HUDEP-2 (cell line): ENCODE measurements at regions not wholly inside any gene's neighbourhood (a gene's known extent, or its start where the extent isn't known, plus 50 kb on each side); places are given as distances from the start of the nearest gene placed in this dataset.

ENCODE experiments used
- DNase-seq, 76 experiments: peaks; one replicate each; lab custom pipeline; 2025; ENCODE audit not compliant: unreplicated experiment in 76 of 76; lab: John Stamatoyannopoulos, UW

DNA sequence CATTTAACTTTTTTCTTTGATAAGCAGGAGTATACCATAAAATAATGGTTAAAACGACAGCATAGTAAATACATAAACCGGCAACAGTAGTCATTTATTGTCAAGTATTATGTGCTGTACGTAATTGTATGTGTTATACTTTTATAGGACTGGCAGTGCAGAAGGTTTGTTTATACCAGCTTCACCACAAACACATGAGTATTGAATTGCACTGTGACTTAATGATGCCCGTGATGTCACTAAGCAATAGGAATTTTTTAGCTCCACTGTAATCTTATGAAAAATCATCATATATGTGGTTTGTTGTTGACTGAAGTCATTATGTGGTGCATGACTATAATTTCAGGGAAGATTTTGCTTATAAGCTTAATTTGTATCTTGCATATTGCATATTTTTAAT is 424.6 kb downstream of the PABPC4L start:
- DNase-seq: no peak

DNA sequence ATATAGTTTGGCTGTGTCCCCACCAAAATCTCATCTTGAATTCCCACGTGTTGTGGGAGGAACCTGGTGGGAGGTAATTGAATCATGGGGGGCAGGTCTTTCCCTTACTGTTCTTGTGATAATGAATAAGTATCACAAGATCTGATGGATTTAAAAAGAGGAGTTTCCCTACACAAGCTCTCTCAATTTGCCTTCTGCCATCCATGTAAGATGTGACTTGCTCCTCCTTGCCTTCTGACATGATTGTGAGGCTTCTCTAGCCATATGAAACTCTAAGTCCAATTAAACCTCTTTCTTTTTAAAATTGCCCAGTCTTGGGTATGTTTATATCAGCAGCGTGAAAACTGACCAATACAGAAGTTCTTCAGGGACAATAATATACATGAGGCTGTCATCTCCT is 425.1 kb downstream of the PABPC4L start:
- no peak for DNase-seq

DNA sequence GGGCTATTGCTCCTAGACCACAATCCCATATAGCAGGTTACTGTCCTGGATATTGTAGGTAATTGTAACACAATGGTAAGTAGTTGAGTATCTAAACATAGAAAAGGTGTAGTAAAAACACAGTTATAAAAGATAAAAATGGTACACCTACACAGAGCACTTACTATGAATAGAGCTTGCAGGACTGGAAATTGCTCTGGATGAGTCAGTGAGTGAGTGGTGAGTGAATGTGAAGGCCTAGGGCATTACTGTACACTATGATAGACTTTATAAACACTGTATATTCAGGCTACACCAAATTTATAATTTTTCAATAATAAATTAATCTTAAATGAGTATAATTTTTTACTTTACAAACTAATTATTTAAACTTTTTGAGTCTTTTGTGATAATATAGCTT is 425.7 kb downstream of the PABPC4L start:
- no peak for DNase-seq

DNA sequence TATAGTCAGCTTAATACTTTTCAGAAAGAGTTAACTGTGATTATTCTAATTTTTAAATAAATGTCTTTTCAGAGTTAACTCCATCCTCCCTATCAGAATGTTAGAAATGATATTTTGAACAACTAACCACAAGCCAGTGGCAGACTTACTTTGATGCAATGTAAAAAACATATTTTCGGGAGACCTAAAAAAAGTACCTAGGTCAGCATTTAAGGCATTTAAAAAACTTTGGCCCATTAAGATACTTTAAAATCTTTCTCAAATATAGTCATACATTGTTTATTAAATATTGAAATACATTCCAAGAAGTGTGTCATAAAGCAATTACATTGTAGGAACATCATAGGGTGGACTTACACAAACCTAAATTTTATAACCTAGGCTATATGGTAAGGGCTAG is 426.1 kb downstream of the PABPC4L start:
- DNase-seq: no peak

DNA sequence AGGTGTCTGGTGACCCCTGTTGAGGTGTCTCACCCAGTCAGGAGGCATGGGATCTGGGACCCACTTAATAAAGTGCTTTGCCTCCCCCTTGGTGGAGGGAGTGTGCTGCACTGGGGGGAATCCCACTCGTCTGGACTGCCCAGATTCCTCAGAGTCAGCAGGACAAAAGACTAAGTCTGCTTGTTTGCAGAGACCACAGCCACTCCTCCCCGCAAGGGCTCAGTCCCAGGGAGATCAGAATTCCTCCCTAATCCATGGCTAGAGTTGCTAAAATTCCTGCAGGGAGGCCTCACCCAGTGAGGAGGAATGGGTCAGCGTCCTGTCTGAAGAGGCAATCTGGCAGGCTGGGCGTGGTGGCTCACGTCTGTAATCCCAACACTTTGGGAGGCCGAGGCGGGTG is 442.2 kb downstream of the PABPC4L start:
- DNase-seq: no peak

DNA sequence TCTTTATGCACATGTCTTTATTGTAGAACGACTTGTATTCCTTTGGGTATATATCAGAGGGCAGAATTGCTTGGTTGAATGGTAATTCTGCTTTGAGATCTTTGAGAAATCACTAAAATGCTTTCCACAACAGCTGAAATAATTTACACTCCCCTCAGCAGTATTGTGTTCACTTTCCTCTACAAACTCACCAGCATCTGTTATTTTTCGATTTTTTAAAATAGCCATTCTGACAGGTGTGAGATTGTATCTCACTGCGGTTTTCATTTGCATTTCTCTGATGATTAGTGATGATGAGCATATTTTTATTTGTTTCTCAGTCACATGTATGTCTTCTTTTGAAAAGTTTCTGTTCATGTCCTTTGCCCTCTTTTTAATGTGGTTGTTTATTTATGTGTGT is 459.8 kb downstream of the PABPC4L start:
- DNase-seq: no peak

DNA sequence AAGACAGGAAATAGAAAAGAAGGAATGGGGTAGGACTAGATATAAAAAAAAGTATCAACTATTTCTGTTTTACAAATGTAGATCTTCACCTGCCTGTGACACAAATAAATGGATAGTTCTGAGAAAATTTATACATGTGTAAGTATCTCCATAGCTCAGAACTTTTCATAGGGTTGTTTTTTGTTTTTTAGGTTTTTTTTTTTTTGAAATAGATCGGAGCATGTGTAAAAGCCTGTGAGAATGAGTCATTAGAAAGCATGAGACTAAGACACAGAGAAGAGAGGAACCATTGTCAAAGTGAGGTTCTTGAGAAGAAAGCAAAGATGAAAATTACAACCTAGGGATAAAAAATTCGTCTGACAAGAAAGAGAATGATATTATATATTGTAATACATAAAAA is 481.6 kb downstream of the PABPC4L start:
- DNase-seq: no peak

DNA sequence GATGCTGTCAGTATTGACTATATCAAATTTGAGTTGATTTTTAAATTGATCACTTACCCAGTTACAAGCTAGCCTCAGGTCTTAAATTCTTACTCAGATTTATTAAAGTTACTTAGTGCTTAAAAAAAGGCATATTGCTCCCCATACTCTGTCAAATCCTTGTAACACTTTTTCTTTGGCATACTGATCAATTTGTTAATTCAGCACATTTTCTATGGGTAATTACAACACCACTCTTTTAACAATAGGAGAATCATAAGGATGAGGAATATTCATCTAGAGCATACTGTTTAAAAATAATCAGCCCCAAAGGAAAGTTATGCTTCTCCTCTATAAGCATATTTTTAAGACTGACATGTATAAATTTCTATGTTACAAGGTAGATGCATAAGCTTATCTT is 482.5 kb downstream of the PABPC4L start:
- DNase-seq: no peak

DNA sequence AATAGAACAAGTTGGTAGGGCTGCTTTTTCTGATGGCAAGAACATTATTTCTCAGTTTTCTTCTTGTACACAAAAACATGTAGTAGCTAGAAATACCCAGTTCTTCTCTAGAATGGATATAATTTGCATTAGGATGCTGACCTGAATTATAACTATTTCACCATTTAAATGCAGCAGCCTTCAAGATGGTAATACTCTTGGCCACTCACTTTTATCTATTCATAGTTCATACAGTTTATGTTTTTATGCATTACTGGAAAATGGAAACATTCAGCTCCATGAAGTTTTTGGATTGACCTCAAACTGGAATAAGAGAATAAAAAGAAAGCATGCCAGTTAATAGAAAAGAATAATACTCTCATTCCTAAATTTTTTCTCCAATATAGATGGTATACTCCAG is 487.4 kb downstream of the PABPC4L start:
- DNase-seq: no peak

DNA sequence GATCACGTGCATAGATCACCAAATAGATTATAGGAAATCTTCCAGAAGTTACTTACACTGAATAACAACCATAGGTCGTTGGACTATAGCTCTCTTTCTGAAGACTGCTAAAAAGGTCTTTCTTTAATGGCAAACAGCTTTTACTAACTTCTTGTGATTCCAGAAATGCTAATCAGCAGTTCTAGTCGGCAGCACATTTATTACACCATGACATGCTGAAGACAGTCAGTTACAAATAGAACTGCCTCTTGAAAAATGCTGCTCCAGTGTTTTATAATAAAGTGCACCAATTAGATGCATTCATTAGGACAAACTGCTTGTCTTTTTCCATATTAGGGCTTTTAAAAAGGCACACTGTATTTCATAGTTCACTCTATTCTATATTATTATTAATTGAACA is 488.2 kb downstream of the PABPC4L start:
- no peak for DNase-seq

DNA sequence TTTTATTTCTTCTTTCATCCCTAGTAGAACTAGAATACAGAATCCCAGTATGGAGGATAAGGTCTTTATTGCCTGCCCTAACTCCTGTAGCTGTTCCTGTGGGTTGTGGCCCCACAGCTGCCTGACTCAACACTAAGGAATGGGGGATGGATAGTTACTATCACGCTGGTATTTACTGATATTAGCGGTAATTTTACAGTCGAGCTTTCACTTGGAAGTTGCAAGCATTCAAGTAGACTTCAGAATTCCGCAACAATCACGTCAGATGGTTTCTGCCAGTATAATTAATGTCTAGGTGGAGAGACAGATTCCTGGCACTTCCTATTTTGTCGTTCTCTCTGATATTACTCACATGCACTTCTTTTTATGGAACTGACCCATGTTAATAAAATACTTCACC is 489.8 kb downstream of the PABPC4L start:
- DNase-seq: no peak

DNA sequence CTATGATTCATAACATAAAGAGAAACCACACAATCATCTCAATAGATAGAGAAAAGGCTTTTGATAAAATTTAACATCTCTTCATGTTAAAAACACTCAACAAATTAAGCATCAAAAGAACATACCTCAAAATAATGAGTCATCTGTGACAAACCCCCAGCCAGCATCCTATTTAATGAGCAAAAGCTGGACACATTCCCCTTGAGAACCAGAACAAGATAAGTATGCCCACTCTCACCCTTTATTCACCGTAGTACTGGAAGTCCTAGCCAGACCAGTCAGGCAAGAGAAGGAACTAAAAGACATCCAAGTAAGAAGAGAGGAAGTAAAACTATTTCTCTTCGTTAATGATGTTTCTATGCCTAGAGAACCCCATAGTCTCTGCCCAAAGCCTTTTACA is 507.2 kb downstream of the PABPC4L start:
- no peak for DNase-seq

DNA sequence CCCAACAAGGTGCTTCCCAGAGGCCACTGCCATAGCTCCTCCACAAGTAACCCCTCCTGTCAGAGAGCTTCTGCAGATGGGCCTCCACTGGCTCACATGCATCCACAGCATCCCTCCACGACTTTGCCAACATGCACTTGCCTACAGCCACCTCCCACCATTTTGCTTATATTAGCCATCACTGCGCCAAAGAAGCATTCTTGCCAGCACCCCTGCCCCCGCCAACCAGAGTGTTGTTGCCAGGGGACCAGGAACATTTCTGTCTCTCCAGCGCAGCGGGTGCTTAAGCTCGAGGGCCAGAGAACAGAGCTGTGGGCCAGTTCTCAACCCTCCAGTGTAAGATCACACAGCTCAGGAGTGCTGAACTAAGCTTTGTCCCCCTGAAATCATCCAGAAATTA is 517.6 kb downstream of the PABPC4L start:
- no peak for DNase-seq

DNA sequence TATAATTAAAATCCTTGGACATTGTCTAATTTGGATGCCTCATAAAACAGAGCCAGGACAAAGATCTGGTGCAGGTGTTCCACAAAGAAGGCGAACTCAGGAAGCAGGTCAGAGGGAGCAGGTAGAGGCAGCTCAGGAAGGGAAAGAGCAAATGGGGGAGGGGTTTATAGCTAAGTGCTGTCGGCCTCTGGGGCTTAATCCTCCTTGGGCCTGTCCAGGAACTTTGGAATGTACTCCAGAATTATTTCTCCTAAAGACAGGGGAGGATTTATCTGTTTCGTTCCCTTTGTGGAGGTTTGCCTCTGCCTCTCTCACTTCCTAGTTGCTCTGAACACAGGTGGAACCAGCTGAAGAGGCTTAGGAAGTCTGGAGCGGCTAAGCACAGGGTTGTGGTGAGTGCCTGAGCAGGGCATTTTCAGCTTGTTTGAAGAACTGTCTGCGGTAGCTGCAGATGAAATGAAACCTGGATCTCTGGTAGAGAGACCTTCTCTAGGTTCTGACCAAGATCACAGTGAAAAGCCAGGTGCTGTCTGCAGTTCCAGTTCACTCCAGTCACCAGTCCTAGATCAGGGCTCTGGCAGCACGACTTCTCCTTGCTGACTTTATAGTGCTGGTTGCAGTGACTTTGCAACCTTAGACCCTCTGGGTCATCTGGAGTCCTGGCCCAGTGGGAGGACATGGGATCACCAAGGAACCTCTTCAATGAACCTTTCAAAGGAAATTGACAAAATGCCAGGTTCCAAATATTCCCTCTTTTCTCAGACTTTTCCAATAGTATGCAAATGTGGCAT is 519.2 kb downstream of the PCDH10 start:
- DNase-seq: no peak

DNA sequence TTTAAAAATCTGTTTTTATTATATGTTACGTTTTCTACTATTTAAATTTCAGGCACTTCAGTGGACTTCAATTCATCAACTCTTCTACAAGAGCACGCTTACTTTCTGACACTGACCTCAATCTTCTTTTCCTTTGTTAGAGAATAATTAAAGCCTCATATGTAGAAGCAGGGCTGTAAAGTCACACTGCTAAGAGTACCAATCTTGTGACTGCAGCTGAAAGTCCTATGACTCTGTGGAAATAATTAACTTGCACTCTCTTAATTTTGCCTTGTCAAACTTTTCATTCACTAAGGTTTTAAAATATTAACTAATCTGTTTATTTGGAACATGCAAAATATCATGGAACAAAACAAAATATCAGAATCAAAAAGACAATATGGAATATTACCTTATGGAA is 498.1 kb downstream of the PCDH10 start:
- DNase-seq: no peak

DNA sequence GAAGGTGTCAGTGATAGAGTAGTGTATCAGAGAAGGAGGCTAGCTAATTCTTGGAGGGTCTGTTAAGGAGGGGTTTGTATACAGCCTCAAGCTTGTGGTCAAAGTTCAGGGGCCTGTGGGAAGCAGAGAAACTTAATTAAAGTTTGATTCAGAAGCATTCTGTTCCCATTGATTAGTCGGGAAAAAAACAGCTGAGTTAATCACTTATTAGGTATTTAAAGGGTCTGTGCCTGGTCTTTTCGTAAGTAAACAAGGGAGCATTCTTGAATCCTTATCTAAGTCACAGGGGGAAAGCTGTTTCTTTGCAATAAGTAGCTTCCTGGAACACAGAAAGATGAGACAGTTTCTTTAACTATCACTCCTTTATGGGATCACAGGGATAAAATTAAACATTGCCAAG is 492.1 kb downstream of the PCDH10 start:
- no peak for DNase-seq

DNA sequence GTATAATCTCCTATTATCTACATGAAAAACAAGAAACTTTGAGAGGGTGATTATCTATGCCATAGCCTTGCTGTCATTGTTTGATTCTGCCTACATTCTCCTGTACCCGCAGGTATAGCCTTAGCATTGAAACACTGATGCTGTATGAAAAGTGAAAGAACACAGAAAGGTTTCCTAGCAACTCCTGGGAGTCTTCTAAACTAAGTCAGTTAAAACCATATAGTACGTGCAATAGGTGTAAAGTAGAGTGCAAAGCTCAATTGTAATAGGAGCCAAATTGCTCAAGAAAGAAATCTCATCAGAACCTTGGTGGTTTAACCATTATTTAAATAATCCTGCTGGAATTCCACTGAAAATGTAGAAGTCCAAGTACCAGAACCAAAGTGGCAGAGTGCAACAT is 489.7 kb downstream of the PCDH10 start:
- no peak for DNase-seq

DNA sequence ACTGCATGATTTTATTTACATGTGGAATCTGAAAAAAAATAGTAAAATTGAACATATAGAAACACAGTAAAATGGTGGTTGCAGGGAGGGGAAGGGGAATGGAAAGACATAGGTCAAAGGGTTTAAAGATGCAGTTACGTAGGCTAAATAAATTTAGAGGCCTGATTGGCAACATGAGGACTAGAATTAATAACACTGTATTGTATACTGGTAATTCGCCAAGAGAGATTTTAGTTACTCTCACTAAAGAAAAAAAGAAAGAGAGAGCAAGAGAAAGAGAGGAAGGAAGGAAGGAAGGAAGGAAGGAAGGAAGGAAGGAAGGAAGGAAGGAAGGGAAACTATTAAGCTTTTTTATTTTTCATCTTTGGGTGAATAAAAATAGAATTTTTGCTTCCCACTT is 488.1 kb downstream of the PCDH10 start:
- no peak for DNase-seq

DNA sequence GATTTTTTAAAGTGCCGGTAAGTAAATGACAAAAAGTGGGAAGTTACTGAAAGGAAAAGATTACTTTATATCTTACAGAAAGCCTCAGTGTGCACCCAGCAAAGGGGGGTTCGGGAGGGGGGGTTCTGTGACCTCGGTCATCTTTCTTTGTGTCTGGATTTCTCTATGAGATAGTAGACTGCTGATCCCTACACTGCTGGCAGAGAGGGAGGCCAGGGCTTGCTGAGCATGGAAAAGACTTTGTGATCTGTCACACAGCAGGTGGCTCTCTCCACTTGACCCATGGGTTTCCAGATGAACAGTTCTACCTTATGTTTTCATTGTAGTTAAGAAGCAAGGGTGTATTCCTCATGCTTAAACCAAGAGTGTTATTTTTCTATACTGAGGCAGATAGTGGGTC is 475.6 kb downstream of the PCDH10 start:
- peak in 1 of 76 experiments; percentile 3 for DNase-seq

DNA sequence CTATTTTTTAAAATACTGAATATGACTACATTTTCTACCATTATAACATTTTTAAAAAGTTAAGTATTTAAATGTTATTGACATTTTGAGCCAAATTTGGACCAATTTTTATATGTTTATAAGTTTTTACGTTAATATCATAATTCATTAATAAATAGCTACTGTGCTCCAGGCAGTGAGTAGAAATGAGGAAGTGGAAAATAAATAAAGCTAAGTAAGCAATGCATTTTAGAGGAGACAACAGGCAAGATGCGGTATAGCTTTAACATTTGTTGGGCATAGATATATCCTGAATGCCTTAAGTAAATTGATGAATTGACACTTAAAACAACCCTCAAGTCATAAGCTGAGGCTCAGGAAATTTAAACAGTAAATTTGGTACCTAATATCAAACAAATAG is 474.8 kb downstream of the PCDH10 start:
- no peak for DNase-seq

DNA sequence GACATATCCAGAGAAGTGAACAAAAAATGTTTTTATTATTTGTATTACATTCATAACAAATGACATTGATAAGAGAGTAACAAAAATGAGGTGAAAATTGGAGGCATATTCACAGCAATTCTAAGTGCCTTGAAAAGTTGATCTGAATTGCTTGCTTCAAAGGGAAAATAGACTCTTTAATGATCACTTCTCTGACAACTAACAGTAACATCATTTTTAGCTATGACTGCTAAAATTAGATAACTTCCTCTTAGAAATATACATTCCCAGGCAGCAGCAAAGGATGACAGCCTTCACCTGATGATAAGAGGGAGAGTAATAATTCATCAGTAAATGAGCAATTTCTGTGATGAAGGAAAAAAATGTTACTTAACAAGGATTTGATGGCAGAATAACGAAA is 472.5 kb downstream of the PCDH10 start:
- no peak for DNase-seq

DNA sequence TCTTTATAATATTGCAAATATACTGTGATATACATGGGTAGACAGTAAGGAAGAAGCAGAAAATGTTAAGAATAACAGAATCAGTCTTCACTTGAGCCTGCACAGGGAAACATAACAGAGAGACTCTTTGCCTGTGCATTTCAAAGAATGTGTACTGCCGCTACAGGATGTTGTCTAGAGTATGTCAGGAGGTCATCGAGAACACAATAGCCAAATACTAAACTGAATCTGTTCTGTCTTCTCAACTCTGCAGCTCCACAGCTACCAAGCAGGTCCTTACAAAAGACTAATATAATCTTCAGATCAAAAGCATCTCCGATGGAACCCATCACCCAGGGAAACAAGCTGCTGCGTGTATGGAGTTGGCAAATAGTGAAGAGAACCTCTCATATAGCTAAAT is 471.5 kb downstream of the PCDH10 start:
- no peak for DNase-seq

DNA sequence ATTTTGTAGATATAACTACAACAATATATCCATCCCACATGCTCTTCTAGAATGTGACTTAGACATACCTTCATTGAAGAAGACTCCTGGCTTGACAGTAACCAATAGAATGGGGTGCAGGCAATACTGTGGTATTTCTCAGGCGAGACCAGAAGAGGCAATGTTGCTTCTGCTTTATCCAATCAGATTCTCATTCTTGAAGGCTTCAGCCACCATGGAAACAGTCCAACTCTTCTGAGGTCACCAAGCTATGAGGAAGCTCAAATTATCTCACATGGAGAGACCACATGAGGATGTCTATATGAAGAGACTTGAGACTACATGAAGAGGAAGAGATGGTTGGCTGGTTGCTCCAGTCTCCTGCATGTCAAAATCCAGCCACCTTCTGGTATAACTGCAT is 469.9 kb downstream of the PCDH10 start:
- peak in 1 of 76 experiments; percentile 0 for DNase-seq
